H9 (cell line): ENCODE measurements at regions not wholly inside any gene's neighbourhood (a gene's known extent, or its start where the extent isn't known, plus 50 kb on each side); places are given as distances from the start of the nearest gene placed in this dataset.

Experiments used
- DNase-seq: peaks from one replicate; pipeline ENCODE4 v3.0.0-alpha.2; 2017
- H2AFZ ChIP-seq: one replicate; pipeline ENCODE4 v1.6.1; 2013; ENCODE audit warnings: mild to moderate bottlenecking, low read length, control low read depth, moderate library complexity
- H2AK5ac ChIP-seq: 2 replicates; pipeline ENCODE4 v1.6.1; 2013; ENCODE audit warnings: low read length, control low read depth, mixed read lengths; ENCODE audit not compliant: insufficient read length
- H2BK120ac ChIP-seq: one replicate; pipeline ENCODE4 v1.6.1; 2013; ENCODE audit warnings: low read depth, mild to moderate bottlenecking, low read length, control low read depth, inconsistent platforms; ENCODE audit not compliant: poor library complexity, severe bottlenecking
- H2BK12ac ChIP-seq: 2 replicates; pipeline ENCODE4 v1.6.1; 2013; ENCODE audit warnings: low read length, control low read depth, mixed read lengths, low read depth; ENCODE audit not compliant: insufficient read length
- H2BK15ac ChIP-seq: 2 replicates; pipeline ENCODE4 v1.6.1; 2013; ENCODE audit warnings: low read depth, low read length, control low read depth
- H2BK20ac ChIP-seq: one replicate; pipeline ENCODE4 v1.6.1; 2013; ENCODE audit warnings: low read depth, mild to moderate bottlenecking, low read length, control low read depth, inconsistent platforms; ENCODE audit not compliant: poor library complexity, severe bottlenecking
- H2BK5ac ChIP-seq: 2 replicates; pipeline ENCODE4 v1.6.1; 2013; ENCODE audit warnings: low read length, control low read depth, mixed read lengths; ENCODE audit not compliant: insufficient read length
- H3K14ac ChIP-seq: 2 replicates; pipeline ENCODE4 v1.6.1; 2013; ENCODE audit warnings: low read length, control low read depth; ENCODE audit not compliant: insufficient read depth
- H3K18ac ChIP-seq: 2 replicates; pipeline ENCODE4 v1.6.1; 2013; ENCODE audit warnings: low read depth, mild to moderate bottlenecking, mixed read lengths, low read length, control low read depth; ENCODE audit not compliant: insufficient read length
- H3K23ac ChIP-seq: 2 replicates; pipeline ENCODE4 v1.6.1; 2013; ENCODE audit warnings: low read length, control low read depth, mixed read lengths, low read depth; ENCODE audit not compliant: insufficient read length
- H3K23me2 ChIP-seq: 2 replicates; pipeline ENCODE4 v1.6.1; 2013; ENCODE audit warnings: low read depth, mild to moderate bottlenecking, mixed read lengths, low read length, control low read depth; ENCODE audit not compliant: insufficient read length, poor library complexity, severe bottlenecking
- H3K27ac ChIP-seq: 2 replicates; pipeline ENCODE4 v1.5.1; 2013; ENCODE audit warnings: low read length, control low read depth, mixed read lengths, low read depth; ENCODE audit not compliant: insufficient read length
- H3K27me3 ChIP-seq: 2 replicates; pipeline ENCODE4 v1.6.1; 2013; ENCODE audit warnings: low read length, control low read depth, inconsistent platforms; ENCODE audit not compliant: insufficient read depth
- H3K4ac ChIP-seq: 2 replicates; pipeline ENCODE4 v1.6.1; 2013; ENCODE audit warnings: low read depth, mild to moderate bottlenecking, control low read depth, inconsistent platforms, low read length, moderate library complexity
- H3K4me1 ChIP-seq: 2 replicates; pipeline ENCODE4 v1.6.1; 2013; ENCODE audit warnings: low read length, control low read depth, inconsistent platforms; ENCODE audit not compliant: insufficient read depth
- H3K4me2 ChIP-seq: 2 replicates; pipeline ENCODE4 v1.6.1; 2013; ENCODE audit warnings: low read length, control low read depth, mixed read lengths; ENCODE audit not compliant: insufficient read length, insufficient read depth
- H3K56ac ChIP-seq: 2 replicates; pipeline ENCODE4 v1.6.1; 2013; ENCODE audit warnings: low read depth, mild to moderate bottlenecking, mixed read lengths, low read length, control low read depth; ENCODE audit not compliant: insufficient read length
- H3K79me1 ChIP-seq: 2 replicates; pipeline ENCODE4 v1.6.1; 2013; ENCODE audit warnings: low read depth, mild to moderate bottlenecking, moderate library complexity, low read length, control low read depth, inconsistent platforms; ENCODE audit not compliant: insufficient read depth, poor library complexity, severe bottlenecking
- H3K79me2 ChIP-seq: 2 replicates; pipeline ENCODE4 v1.6.1; 2013; ENCODE audit warnings: low read length, control low read depth, inconsistent platforms; ENCODE audit not compliant: insufficient read depth
- H3K9ac ChIP-seq: 2 replicates; pipeline ENCODE4 v1.6.1; 2013; ENCODE audit warnings: low read length, control low read depth, mixed read lengths; ENCODE audit not compliant: insufficient read length; ENCODE audit errors: extremely low read depth
- H3K9me3 ChIP-seq: one replicate; pipeline ENCODE4 v1.6.1; 2013; ENCODE audit warnings: low read depth, low read length, inconsistent platforms; ENCODE audit not compliant: control insufficient read depth
- H3T11ph ChIP-seq: one replicate; pipeline ENCODE4 v1.6.1; 2013; ENCODE audit warnings: mild to moderate bottlenecking, low read length, control low read depth, inconsistent platforms
- H4K20me1 ChIP-seq: one replicate; pipeline ENCODE4 v1.6.1; 2013; ENCODE audit not compliant: control insufficient read depth, insufficient read length, insufficient read depth
- H4K5ac ChIP-seq: 2 replicates; pipeline ENCODE4 v1.6.1; 2013; ENCODE audit warnings: low read depth, mild to moderate bottlenecking, mixed read lengths, low read length, control low read depth; ENCODE audit not compliant: insufficient read length
- H4K8ac ChIP-seq: replicated peaks from 2 replicates; pipeline ENCODE4 v1.6.1; 2013; ENCODE audit warnings: low read length, control low read depth, mixed read lengths, low read depth; ENCODE audit not compliant: insufficient read length
- H4K91ac ChIP-seq: 2 replicates; pipeline ENCODE4 v1.6.1; 2013; ENCODE audit warnings: low read depth, mild to moderate bottlenecking, moderate library complexity, mixed read lengths, low read length, control low read depth; ENCODE audit not compliant: insufficient read length
- H3K27ac Mint-ChIP-seq, 3 experiments: 2 replicates in 2 of 3; 3 replicates in 1 of 3; pipeline ENCODE4 v1.8.0; 2020 to 2021; ENCODE audit warnings: mixed read lengths in 3 of 3, mild to moderate bottlenecking in 1 of 3, moderate library complexity in 1 of 3
- H3K27me3 Mint-ChIP-seq: 2 replicates; pipeline ENCODE4 v1.8.0; 2021; ENCODE audit warnings: low read depth, mild to moderate bottlenecking, moderate library complexity, mixed read lengths
- H3K36me3 Mint-ChIP-seq, 3 experiments: 2 replicates in 2 of 3; 3 replicates in 1 of 3; pipeline ENCODE4 v1.8.0; 2020 to 2021; ENCODE audit warnings: low read depth in 3 of 3, mixed read lengths in 3 of 3; ENCODE audit not compliant: insufficient read depth in 1 of 3
- H3K4me1 Mint-ChIP-seq, 2 experiments: 2 replicates each; pipeline ENCODE4 v1.8.0; 2020; ENCODE audit warnings: mixed read lengths in 2 of 2
- H3K4me3 Mint-ChIP-seq, 2 experiments: 2 replicates in 1 of 2; 3 replicates in 1 of 2; pipeline ENCODE4 v1.8.0; 2020 to 2021; ENCODE audit warnings: mild to moderate bottlenecking in 2 of 2, mixed read lengths in 2 of 2, moderate library complexity in 1 of 2
- H3K9me3 Mint-ChIP-seq, 2 experiments: 2 replicates in 1 of 2; 3 replicates in 1 of 2; pipeline ENCODE4 v1.8.0; 2020; ENCODE audit warnings: mild to moderate bottlenecking in 2 of 2, mixed read lengths in 2 of 2, moderate library complexity in 1 of 2
- WGBS: extraction: QIAGEN DNeasy Blood & Tissue Kit; methylation state at CpG from one replicate; pipeline ENCODE4 v1.1.7; 2013; ENCODE audit warnings: missing lambda C conversion rate, low lambda C conversion rate, mixed read lengths; ENCODE audit not compliant: insufficient read length; ENCODE audit errors: extremely low coverage; 5-methylcytosine and 5-hydroxymethylcytosine counted together
- TF ChIP-seq, protein P1 (sequence below): fragments of 200-600 bp; sonication (generic); conservative IDR thresholded peaks from 3 replicates; pipeline ENCODE4 v1.8.0; 2021; ENCODE audit warnings: antibody characterized with exemption, mild to moderate bottlenecking

DNA sequence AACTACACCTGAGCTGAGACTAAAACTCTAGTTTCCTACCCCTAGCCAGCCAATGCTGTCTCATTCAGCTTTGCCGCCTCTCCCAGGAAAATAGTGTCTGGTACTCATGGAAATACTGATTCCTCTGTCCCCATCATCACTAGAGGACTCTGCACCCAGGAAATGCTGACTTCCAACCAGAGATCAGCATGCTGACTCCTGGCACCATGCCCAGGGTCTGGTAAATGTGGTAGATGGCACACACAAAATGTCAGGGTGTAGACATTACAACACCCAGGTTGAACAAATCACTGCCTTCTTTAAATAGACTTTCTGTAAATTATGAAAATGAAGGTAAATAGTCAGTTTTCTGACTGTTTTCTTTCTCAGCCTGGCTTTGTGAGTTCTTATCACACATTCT, 307.3 kb upstream of the CHAC2 start:
- no peak overlapping the region for H3T11ph ChIP-seq
- DNase-seq, result no peak
- no peaks in the 10 kb centered on the region for H3K23me2 ChIP-seq
- H3K27ac ChIP-seq, result no peak overlapping the region
- no peaks in the 10 kb centered on the region for H3K79me2 ChIP-seq
- H3K4me2 ChIP-seq, result no peak overlapping the region
- H4K91ac ChIP-seq, result no peak overlapping the region
- no peak overlapping the region for H2BK5ac ChIP-seq
- H4K5ac ChIP-seq, result no peak overlapping the region
- no peaks in the 10 kb centered on the region for H3K27me3 Mint-ChIP-seq
- H3K9ac ChIP-seq, result no peak overlapping the region
- H3K4me1 ChIP-seq, result no peaks in the 10 kb centered on the region
- TF ChIP-seq, protein P1, sequence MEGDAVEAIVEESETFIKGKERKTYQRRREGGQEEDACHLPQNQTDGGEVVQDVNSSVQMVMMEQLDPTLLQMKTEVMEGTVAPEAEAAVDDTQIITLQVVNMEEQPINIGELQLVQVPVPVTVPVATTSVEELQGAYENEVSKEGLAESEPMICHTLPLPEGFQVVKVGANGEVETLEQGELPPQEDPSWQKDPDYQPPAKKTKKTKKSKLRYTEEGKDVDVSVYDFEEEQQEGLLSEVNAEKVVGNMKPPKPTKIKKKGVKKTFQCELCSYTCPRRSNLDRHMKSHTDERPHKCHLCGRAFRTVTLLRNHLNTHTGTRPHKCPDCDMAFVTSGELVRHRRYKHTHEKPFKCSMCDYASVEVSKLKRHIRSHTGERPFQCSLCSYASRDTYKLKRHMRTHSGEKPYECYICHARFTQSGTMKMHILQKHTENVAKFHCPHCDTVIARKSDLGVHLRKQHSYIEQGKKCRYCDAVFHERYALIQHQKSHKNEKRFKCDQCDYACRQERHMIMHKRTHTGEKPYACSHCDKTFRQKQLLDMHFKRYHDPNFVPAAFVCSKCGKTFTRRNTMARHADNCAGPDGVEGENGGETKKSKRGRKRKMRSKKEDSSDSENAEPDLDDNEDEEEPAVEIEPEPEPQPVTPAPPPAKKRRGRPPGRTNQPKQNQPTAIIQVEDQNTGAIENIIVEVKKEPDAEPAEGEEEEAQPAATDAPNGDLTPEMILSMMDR, result no peak
- 0 out of 5 replicates have a peak, but pooled peaks cover 0 to 2% of the 10 kb centered on the region in 2 experiments for H3K9me3 Mint-ChIP-seq
- no peaks in the 10 kb centered on the region for H3K27me3 ChIP-seq
- no peak overlapping the region for H2BK12ac ChIP-seq
- no CpG with 5 or more reads among the region's 1 CpG for WGBS
- no peaks in the 10 kb centered on the region for H4K20me1 ChIP-seq
- no peak overlapping the region for H4K8ac ChIP-seq
- H2AK5ac ChIP-seq, result no peak overlapping the region
- peaks cover 12 to 17% of the 10 kb centered on the region in 2 experiments for H3K4me1 Mint-ChIP-seq
- no peak overlapping the region for H2BK120ac ChIP-seq
- H2AFZ ChIP-seq, result no peak overlapping the region
- no peaks in the 10 kb centered on the region for H3K9me3 ChIP-seq
- H3K27ac Mint-ChIP-seq, result peak overlapping the region in 1 of 3 experiments; percentile 60; a peak in 1 of 7 replicates
- H2BK20ac ChIP-seq, result no peak overlapping the region
- H3K18ac ChIP-seq, result no peak overlapping the region
- H3K14ac ChIP-seq, result no peak overlapping the region
- H3K79me1 ChIP-seq, result no peaks in the 10 kb centered on the region
- H3K4me3 Mint-ChIP-seq, result no peak overlapping the region
- H3K36me3 Mint-ChIP-seq, result peaks cover 0 to 4% (median 0%) of the 10 kb centered on the region in 3 experiments; a peak in 2 of 7 replicates
- no peak overlapping the region for H3K4ac ChIP-seq
- H3K23ac ChIP-seq, result no peak overlapping the region
- no peak overlapping the region for H2BK15ac ChIP-seq
- no peak overlapping the region for H3K56ac ChIP-seq
